ENCODE measurements at regions not wholly inside any gene's neighbourhood (a gene's known extent, or its start where the extent isn't known, plus 50 kb on each side); places are given as distances from the start of the nearest gene placed in this dataset.
"Not testable (repeated sequence)": the region's sequence is repeated elsewhere in the genome, so short reads cannot be mapped to it uniquely, and the experiment has no call there.

- TF ChIP-seq EZH2 (IDR thresholded peaks at IDR 0.05; ENCODE audit: low read length, missing control alignments); CTCF (conservative IDR thresholded peaks at IDR 0.05 in 1 of 2, IDR thresholded peaks at IDR 0.05 in 1 of 2; ENCODE audit: low read depth in 1 of 2, low read length in 2 of 2): not testable (repeated sequence)
These were observed 286.3 kb upstream of the FRG1 start for GRCh38 chr4:189654396-189654795.

All from fibroblast of lung (primary cell).